GM12892 (cell line): ENCODE measurements at regions not wholly inside any gene's neighbourhood (a gene's known extent, or its start where the extent isn't known, plus 50 kb on each side); places are given as distances from the start of the nearest gene placed in this dataset.

Source experiments
- DNase-seq: peaks from one replicate; pipeline ENCODE4 v3.0.0; 2011; ENCODE audit not compliant: insufficient read length
- FAIRE-seq: peaks from 2 replicates; lab custom pipeline; 2011; peaks lifted over from hg19 to GRCh38; lab: Jason Lieb, UNC
- POLR2A ChIP-seq: IDR thresholded peaks from 2 replicates; pipeline ENCODE4 v1.6.1; 2011; ENCODE audit warnings: low read depth, low read length, control low read depth
- POLR2AphosphoS5 ChIP-seq: IDR thresholded peaks from 2 replicates; pipeline ENCODE4 v1.6.1; 2011; ENCODE audit warnings: low read depth, low read length, control low read depth
- TAF1 ChIP-seq: IDR thresholded peaks from 2 replicates; pipeline ENCODE4 v1.6.1; 2011; ENCODE audit warnings: low read depth, mild to moderate bottlenecking, control low read depth, low read length, borderline replicate concordance

GRCh38 chr4:187602339-187603092, 393.1 kb upstream of the ZFP42 start:
- TF ChIP-seq POLR2A: no peak
- TF ChIP-seq POLR2AphosphoS5: no peak
- no peak for TF ChIP-seq TAF1
- DNase-seq (no peak), FAIRE-seq (no peak)

- FAIRE-seq: no peak
- no peak for TF ChIP-seq TAF1
- DNase-seq: no peak
These were observed 392.2 kb upstream of the ZFP42 start for GRCh38 chr4:187603093-187604025.

- no peak for TF ChIP-seq TAF1
- TF ChIP-seq POLR2AphosphoS5: no peak
- TF ChIP-seq POLR2A: no peak
- DNase-seq (no peak), FAIRE-seq (no peak)
These were observed 390.6 kb upstream of the ZFP42 start for GRCh38 chr4:187604984-187605383.

- DNase-seq: peak; percentile 5
- TF ChIP-seq POLR2A (no peak), TAF1 (no peak), POLR2AphosphoS5 (no peak)
- no peak for FAIRE-seq
These were observed 389.0 kb upstream of the ZFP42 start for GRCh38 chr4:187606581-187606980.

GRCh38 chr4:187608001-187608421, 387.6 kb upstream of the ZFP42 start:
- TF ChIP-seq TAF1 (no peak), POLR2A (no peak), POLR2AphosphoS5 (no peak)
- FAIRE-seq (no peak), DNase-seq (no peak)

GRCh38 chr4:187612301-187612700, 383.3 kb upstream of the ZFP42 start:
- DNase-seq (no peak), FAIRE-seq (no peak)
- no peak for TF ChIP-seq POLR2AphosphoS5
- TF ChIP-seq POLR2A: no peak
- TF ChIP-seq TAF1: no peak

GRCh38 chr4:187613089-187613839, 382.3 kb upstream of the ZFP42 start:
- TF ChIP-seq TAF1 (no peak), POLR2AphosphoS5 (no peak), POLR2A (no peak)
- no peak for DNase-seq
- no peak for FAIRE-seq

GRCh38 chr4:187615972-187616371, 379.6 kb upstream of the ZFP42 start:
- FAIRE-seq (no peak), DNase-seq (no peak)
- TF ChIP-seq POLR2A: no peak
- TF ChIP-seq POLR2AphosphoS5: no peak
- TF ChIP-seq TAF1: no peak

- no peak for FAIRE-seq
- DNase-seq: no peak
- TF ChIP-seq POLR2A (no peak), TAF1 (no peak), POLR2AphosphoS5 (no peak)
These were observed 378.5 kb upstream of the ZFP42 start for GRCh38 chr4:187617113-187617512.

GRCh38 chr4:187618701-187619281, 376.8 kb upstream of the ZFP42 start:
- DNase-seq (no peak), FAIRE-seq (no peak)
- no peak for TF ChIP-seq POLR2A
- TF ChIP-seq TAF1: no peak
- no peak for TF ChIP-seq POLR2AphosphoS5

GRCh38 chr4:187619319-187619718, 376.3 kb upstream of the ZFP42 start:
- TF ChIP-seq POLR2AphosphoS5 (no peak), POLR2A (no peak), TAF1 (no peak)
- DNase-seq: no peak
- no peak for FAIRE-seq
